Stomach (tissue), 4 donors: ENCODE measurements at regions not wholly inside any gene's neighbourhood (a gene's known extent, or its start where the extent isn't known, plus 50 kb on each side); places are given as distances from the start of the nearest gene placed in this dataset.

ENCODE experiments used
- CTCF ChIP-seq, 7 experiments: fragments of 450-650 bp in 4 of 7; fragments of 200-600 bp in 3 of 7; sonication (generic) in 3 of 7; IDR thresholded peaks; one replicate each; pipeline ENCODE4 v1.5.1; 2016 to 2019; ENCODE audit warnings: antibody characterized with exemption in 7 of 7, control low read depth in 2 of 7, mild to moderate bottlenecking in 1 of 7
- POLR2A ChIP-seq, 4 donors: fragments of 450-650 bp; IDR thresholded peaks; one replicate each; pipeline ENCODE4 v1.6.1; 2016; ENCODE audit warnings: antibody characterized with exemption in 4 of 4, control low read depth in 2 of 4, mild to moderate bottlenecking in 1 of 4, moderate library complexity in 1 of 4

GRCh38 chr7:46982928-46983327 lies 599.0 kb downstream of the TNS3 start:
- TF ChIP-seq POLR2A (IDR thresholded peaks at IDR 0.05) (no peak), CTCF (IDR thresholded peaks at IDR 0.05) (no peak)
